HEK293 (cell line): ENCODE measurements at regions not wholly inside any gene's neighbourhood (a gene's known extent, or its start where the extent isn't known, plus 50 kb on each side); places are given as distances from the start of the nearest gene placed in this dataset.

ENCODE experiments used
- AEBP2 ChIP-seq: fragments of 450-650 bp; formaldehyde crosslinking; IDR thresholded peaks from 2 replicates; pipeline ENCODE4 v1.5.1; 2016; ENCODE audit warnings: missing biosample characterization, missing genetic modification characterization, borderline replicate concordance
- CTCF ChIP-seq: fragments of 450-650 bp; formaldehyde crosslinking; IDR thresholded peaks from 2 replicates; pipeline ENCODE4 v1.5.1; 2016; ENCODE audit warnings: missing biosample characterization, missing genetic modification characterization
- GLI4 ChIP-seq: fragments of 450-650 bp; formaldehyde crosslinking; IDR thresholded peaks from 2 replicates; pipeline ENCODE4 v1.5.1; 2016; ENCODE audit warnings: missing biosample characterization, missing genetic modification characterization
- IKZF3 ChIP-seq: fragments of 450-650 bp; IDR thresholded peaks from 2 replicates; pipeline ENCODE4 v1.5.0; 2018; ENCODE audit warnings: missing biosample characterization, mild to moderate bottlenecking, missing genetic modification characterization, moderate library complexity
- KLF10 ChIP-seq: fragments of 450-650 bp; IDR thresholded peaks from 2 replicates; pipeline ENCODE4 v1.5.1; 2018; ENCODE audit warnings: missing biosample characterization, mild to moderate bottlenecking, missing genetic modification characterization
- MYNN ChIP-seq: fragments of 450-650 bp; formaldehyde crosslinking; IDR thresholded peaks from 2 replicates; pipeline ENCODE4 v1.5.1; 2016; ENCODE audit warnings: missing biosample characterization, missing genetic modification characterization, borderline replicate concordance
- ZFP69B ChIP-seq: fragments of 450-650 bp; formaldehyde crosslinking; IDR thresholded peaks from 2 replicates; pipeline ENCODE4 v1.5.1; 2016; ENCODE audit warnings: missing biosample characterization, missing genetic modification characterization
- ZNF10 ChIP-seq: fragments of 450-650 bp; formaldehyde crosslinking; IDR thresholded peaks from 2 replicates; pipeline ENCODE4 v1.5.1; 2017; ENCODE audit warnings: missing biosample characterization, missing genetic modification characterization
- ZNF311 ChIP-seq: fragments of 450-650 bp; formaldehyde crosslinking; IDR thresholded peaks from 2 replicates; pipeline ENCODE4 v1.5.1; 2017; ENCODE audit warnings: missing biosample characterization, missing genetic modification characterization, borderline replicate concordance
- ZSCAN16 ChIP-seq: fragments of 450-650 bp; formaldehyde crosslinking; IDR thresholded peaks from 2 replicates; pipeline ENCODE4 v1.5.1; 2016; ENCODE audit warnings: missing biosample characterization, missing genetic modification characterization

GRCh38 chr11:87926250-87926970 lies 248.8 kb downstream of the RAB38 start:
- no peak for TF ChIP-seq GLI4 (tag by site-specific recombination)
- no peak for TF ChIP-seq ZNF311 (tag by site-specific recombination)
- no peak for TF ChIP-seq CTCF (tag by site-specific recombination)
- no peak for TF ChIP-seq ZNF10 (tag by site-specific recombination)
- TF ChIP-seq MYNN (tag by site-specific recombination) = no peak
- TF ChIP-seq ZFP69B = no peak
- no peak for TF ChIP-seq AEBP2 (tag by site-specific recombination)
- no peak for TF ChIP-seq ZSCAN16 (tag by site-specific recombination)
- TF ChIP-seq IKZF3 = no peak
- no peak for TF ChIP-seq KLF10 (tag by site-specific recombination)
